Eye (tissue), 1 donor: ENCODE measurements at regions not wholly inside any gene's neighbourhood (a gene's known extent, or its start where the extent isn't known, plus 50 kb on each side); places are given as distances from the start of the nearest gene placed in this dataset.

ENCODE experiments used
- DNase-seq: peaks from one replicate; pipeline ENCODE4 v3.0.0-alpha.2; 2015

- DNase-seq: no peak
Measured at GRCh38 chr2:173649527-173650219, 295.0 kb downstream of the CDCA7 start.

DNA sequence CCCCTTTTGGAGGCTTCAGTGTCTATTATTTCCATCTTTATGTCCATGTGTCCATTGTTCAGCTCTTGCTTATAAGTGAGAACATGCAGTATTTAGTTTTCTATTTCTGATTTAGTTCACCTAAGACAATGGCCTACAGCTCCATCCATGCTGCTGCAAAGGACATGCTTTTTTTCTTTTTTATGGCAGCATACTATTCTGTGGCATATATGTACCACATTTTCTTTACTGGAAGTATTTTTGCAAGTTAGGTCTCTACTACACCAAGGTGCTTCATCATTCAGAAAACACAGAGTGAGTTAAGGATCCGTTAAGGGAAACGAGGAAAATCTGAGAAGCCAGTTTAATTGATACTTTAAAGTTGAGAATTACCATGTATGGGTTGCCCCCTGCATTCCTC lies 297.2 kb downstream of the CDCA7 start:
- DNase-seq: no peak

DNA sequence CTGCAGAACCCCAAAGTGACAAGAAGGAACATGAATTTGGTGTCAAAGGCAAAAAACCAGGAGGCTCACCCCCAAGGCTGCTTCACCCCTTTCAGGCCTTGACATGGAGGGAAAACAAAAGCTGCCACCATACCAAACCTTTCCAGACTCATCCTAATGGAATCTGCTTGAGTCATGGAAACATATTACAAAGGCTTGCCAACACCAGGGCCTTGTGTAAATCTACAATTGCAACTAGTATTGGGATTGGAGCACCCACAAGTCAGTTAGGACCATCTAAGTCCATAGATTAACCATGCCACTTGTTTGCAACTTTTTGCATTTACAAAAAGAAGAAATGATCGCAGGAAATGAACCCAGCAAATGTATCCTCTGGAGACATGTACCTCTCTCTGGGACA lies 297.6 kb downstream of the CDCA7 start:
- no peak for DNase-seq

DNA sequence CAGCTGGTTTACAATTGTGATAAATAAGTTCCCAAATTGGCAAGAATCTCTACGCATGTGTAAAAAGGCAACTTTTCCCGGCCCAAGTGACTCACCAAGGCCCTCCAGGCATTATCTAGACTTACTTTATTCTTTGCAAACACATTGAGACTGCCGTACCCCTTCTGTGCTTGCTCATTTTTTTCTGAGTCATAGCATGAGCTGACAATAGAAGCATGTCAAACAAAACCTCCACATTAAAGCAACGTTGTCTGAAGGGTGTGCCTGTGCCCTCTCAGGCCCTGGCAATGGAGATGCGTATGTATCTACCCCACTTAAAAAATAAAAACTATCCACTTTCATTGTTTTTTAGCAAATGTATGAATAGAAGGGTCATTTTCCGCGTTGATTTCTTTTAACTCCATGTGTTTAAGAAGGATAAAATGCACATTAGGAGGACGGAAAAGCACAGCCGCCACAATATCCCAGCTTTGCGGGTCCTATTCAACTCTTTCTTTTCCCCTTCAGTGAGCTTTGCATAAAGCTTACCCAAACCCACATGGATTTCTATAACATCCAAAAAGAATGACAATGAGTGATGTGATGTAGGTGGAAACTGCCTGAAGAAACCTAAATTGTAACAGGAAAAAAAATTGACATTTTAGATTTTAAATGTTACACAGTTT lies 298.2 kb downstream of the CDCA7 start:
- peak; percentile 51 for DNase-seq

GRCh38 chr2:173653432-173653805 lies 298.7 kb downstream of the CDCA7 start:
- DNase-seq: peak; percentile 55

DNA sequence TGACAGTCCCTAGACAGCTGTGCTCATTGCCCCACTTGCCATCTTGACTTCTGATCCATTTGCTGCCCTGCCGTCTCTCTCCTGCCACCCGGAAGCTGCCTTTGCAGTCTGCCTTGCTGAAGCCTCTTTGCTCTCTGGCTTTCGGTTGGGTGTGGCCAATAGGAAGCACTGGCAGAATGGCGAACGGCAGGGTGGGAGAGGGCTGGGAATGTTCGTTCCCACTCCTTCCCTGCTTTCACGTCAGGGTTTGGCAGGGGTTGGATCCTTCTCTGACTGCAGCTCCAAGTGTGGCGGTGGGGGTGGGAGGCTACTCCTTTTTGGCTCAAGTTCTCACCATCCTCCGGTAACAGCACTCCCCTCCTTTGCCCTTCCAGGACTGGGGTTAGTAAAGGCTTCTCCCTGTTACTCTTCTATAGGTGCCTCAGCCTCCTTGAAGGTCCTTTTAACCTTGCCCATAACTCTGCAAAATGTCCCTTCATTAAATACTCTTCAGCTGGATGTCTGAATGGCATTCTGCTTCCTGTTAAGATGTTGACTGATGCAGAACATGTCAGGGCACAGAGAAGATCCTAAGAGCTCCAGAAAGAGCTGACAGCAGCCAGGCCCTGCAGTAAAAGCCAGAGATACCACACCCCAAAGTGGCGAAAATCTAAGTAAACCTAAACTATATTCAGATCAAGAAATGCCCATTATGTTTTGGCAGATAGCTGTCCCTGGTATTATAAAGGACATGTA lies 299.7 kb downstream of the CDCA7 start:
- DNase-seq: no peak

DNA sequence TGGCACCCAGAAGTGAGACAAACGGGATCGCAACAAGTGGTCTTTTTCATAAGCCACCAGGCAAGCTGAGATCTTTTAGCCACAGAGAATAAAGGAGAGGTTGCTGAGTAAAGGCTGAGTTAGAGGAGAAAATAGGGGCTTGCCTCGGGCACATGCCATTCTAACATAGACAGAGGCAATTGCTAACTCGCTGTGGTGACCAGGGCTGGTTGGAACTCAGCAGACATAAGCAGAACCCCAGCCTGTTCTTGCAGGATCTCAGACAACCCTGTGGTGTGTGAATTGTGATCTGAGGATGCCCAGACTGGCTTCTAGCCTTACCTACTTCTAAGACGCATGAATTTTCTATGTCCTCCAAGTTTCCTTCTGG lies 300.2 kb downstream of the CDCA7 start:
- no peak for DNase-seq

- no peak for DNase-seq
Measured at GRCh38 chr2:173656086-173656485, 301.4 kb downstream of the CDCA7 start.

GRCh38 chr2:173657996-173658717 lies 303.5 kb downstream of the CDCA7 start:
- DNase-seq: no peak

DNA sequence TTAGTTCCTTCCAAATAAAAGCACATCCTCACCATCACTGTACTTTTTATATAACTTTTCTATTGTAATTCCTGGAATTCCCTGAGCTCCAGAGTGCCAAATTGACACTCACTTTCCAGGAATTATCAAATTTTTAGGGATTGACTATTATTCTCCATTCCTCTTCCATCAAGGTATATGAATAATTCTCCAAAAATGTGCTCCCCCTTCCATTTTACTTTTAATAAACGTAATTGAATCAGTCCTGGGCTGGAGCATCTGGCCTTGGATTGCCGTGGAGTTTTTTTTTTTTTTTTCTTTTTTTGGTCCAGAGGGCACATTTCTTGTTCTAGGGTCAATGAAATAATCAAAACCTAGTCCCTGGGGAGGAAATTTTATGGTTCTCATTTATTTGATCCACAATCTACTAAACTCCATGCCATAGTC lies 304.3 kb downstream of the CDCA7 start:
- DNase-seq: no peak

DNA sequence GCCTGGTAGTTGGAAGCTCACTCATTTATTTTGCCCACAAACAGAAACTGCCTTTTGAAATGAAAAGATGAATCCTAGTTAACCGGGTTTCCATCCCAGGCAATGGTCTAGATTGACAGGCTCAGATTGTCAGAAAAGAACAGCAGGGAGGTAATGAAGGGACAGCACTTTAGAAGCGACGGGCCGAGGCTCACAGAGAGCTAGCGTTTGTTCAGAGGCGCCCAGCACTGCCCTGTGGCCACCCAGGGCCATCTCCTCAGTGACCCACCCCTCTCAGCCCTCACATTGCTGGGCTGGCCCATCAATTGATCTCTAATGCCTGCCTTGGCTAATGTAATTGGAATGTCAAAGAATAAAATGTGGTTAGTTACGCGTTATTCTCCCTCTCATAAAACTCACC lies 304.8 kb downstream of the CDCA7 start:
- DNase-seq: peak; percentile 44

DNA sequence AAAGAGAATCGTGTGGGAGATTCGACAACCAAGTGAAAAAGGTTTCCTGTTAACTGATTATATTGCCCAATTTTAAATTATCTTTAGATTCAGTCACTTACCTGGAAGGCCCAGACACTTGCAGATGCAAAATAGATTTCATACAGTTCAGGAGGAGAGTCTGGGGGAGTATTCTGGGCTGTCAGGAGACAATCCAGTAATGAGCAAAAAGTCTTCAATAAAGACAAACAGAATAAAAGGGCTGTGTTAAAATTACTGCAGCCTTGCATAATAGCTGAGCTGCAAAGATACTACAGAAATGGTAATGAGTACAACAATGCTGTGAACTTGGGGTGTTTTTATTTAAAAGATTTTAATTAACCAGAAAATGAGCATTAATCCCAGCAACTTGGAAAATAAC lies 303.6 kb downstream of the SP3 start:
- no peak for DNase-seq

DNA sequence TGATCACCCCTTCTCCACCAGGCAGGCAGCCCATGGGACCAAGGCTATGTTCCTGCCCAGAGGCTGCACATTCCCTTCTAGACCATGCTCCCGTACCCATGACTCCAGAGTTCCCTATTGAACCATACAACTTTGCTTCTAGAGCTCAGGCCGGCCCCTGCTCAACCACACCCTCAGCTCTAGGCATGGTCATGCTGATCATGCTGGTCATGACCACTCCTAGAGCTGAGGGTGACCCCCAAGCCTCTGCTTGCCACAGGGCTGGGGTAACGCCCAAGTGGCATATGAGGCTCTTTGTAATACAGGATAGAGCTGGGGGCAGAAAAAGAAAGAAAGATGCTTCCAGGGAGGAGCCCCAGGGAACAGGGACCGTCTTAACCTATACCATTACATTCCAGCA lies 301.8 kb downstream of the SP3 start:
- DNase-seq: no peak

- DNase-seq: no peak
Measured at GRCh38 chr2:173663835-173664512, 301.2 kb downstream of the SP3 start.

- no peak for DNase-seq
Measured at GRCh38 chr2:173664513-173664910, 300.7 kb downstream of the SP3 start.

- DNase-seq: no peak
Measured at GRCh38 chr2:173666171-173666888, 298.8 kb downstream of the SP3 start.

DNA sequence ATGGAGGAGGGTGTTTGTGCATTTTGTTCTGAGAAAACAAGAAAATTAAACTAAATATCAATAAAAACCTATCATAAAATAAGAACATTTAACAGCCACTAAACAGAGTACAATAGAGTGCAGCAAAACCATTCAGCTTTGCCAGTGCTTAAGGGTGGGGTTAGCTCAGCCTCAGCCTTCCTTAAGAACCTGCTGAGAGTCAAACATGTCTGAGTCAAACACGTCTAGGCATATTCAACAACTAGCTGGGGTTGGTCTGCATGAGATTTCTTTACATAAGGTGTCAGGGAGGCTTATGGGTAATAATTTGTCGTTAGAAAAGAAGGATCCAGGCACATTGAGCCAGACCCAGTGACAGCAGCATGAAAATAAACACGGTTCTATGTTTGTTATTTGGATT lies 298.2 kb downstream of the SP3 start:
- DNase-seq: no peak

DNA sequence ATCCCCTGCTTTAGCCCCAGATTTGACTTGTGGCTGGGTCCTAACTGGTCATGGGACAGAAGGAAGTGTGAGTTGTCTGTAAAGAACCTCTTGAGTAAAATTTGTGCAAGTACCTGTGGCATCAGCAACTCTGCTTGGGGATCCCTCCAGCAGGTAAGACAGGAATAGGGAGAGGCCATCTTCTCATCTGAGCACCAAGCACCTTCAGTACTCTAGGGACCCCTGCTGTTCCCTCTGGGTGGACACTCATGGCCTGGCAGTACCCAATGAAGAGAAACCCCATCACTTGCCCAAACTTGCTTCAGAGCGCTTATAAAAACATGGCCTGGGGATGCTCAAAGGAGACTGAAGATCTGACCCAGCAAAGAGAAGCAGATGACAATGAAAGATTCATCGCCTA lies 297.8 kb downstream of the SP3 start:
- DNase-seq: no peak

GRCh38 chr2:173669271-173669853 lies 295.8 kb downstream of the SP3 start:
- DNase-seq: no peak

GRCh38 chr2:173669888-173670287 lies 295.3 kb downstream of the SP3 start:
- DNase-seq: no peak

- DNase-seq: no peak
Measured at GRCh38 chr2:173672573-173673340, 292.4 kb downstream of the SP3 start.
